ENCODE measurements at regions not wholly inside any gene's neighbourhood (a gene's known extent, or its start where the extent isn't known, plus 50 kb on each side); places are given as distances from the start of the nearest gene placed in this dataset.
A peak's percentile ranks its signal among the peaks of the same experiment; 100 is the strongest.
"Not testable (repeated sequence)": the region's sequence is repeated elsewhere in the genome, so short reads cannot be mapped to it uniquely, and the experiment has no call there.

GRCh38 chrX:34576864-34577263 lies 80.2 kb downstream of the TMEM47 start:
- DNase-seq (ENCODE audit: extremely low read depth, low read depth, low spot score) = no peak

- DNase-seq (ENCODE audit: extremely low read depth, low read depth, low spot score) = no peak
These were observed 91.1 kb downstream of the TMEM47 start for GRCh38 chrX:34565981-34566380.

GRCh38 chrX:34563804-34564203 lies 93.3 kb downstream of the TMEM47 start:
- no peak for DNase-seq (ENCODE audit: extremely low read depth, low read depth, low spot score)

GRCh38 chrX:34563061-34563460 lies 94.0 kb downstream of the TMEM47 start:
- DNase-seq (ENCODE audit: extremely low read depth, low read depth, low spot score) = no peak

- peak; percentile 22 for DNase-seq (ENCODE audit: extremely low read depth, low read depth, low spot score)
These were observed 95.1 kb downstream of the TMEM47 start for GRCh38 chrX:34562006-34562405.

- no peak for DNase-seq (ENCODE audit: extremely low read depth, low read depth, low spot score)
These were observed 96.9 kb downstream of the TMEM47 start for GRCh38 chrX:34560180-34560579.

- DNase-seq (ENCODE audit: extremely low read depth, low read depth, low spot score) = no peak
These were observed 97.8 kb downstream of the TMEM47 start for GRCh38 chrX:34559325-34559724.

GRCh38 chrX:34557733-34558132 lies 99.4 kb downstream of the TMEM47 start:
- DNase-seq (ENCODE audit: extremely low read depth, low read depth, low spot score) = no peak

GRCh38 chrX:34555481-34555880 lies 101.6 kb downstream of the TMEM47 start:
- DNase-seq (ENCODE audit: extremely low read depth, low read depth, low spot score) = no peak

- no peak for DNase-seq (ENCODE audit: extremely low read depth, low read depth, low spot score)
These were observed 110.7 kb downstream of the TMEM47 start for GRCh38 chrX:34546366-34546765.

- DNase-seq (ENCODE audit: extremely low read depth, low read depth, low spot score) = no peak
These were observed 129.0 kb downstream of the TMEM47 start for GRCh38 chrX:34528081-34528480.

GRCh38 chrX:34521563-34521962 lies 135.5 kb downstream of the TMEM47 start:
- DNase-seq (ENCODE audit: extremely low read depth, low read depth, low spot score) = no peak

- DNase-seq (ENCODE audit: extremely low read depth, low read depth, low spot score) = no peak
These were observed 147.7 kb downstream of the TMEM47 start for GRCh38 chrX:34509394-34509793.

GRCh38 chrX:34503119-34503518 lies 154.0 kb downstream of the TMEM47 start:
- no peak for DNase-seq (ENCODE audit: extremely low read depth, low read depth, low spot score)

GRCh38 chrX:34493086-34493485 lies 164.0 kb downstream of the TMEM47 start:
- no peak for DNase-seq (ENCODE audit: extremely low read depth, low read depth, low spot score)

- no peak for DNase-seq (ENCODE audit: extremely low read depth, low read depth, low spot score)
These were observed 166.0 kb downstream of the TMEM47 start for GRCh38 chrX:34491126-34491525.

GRCh38 chrX:34487364-34487763 lies 169.7 kb downstream of the TMEM47 start:
- no peak for DNase-seq (ENCODE audit: extremely low read depth, low read depth, low spot score)

- no peak for DNase-seq (ENCODE audit: extremely low read depth, low read depth, low spot score)
These were observed 173.1 kb downstream of the TMEM47 start for GRCh38 chrX:34483980-34484379.

- no peak for DNase-seq (ENCODE audit: extremely low read depth, low read depth, low spot score)
These were observed 186.6 kb downstream of the TMEM47 start for GRCh38 chrX:34470507-34470906.

GRCh38 chrX:34467437-34467836 lies 189.6 kb downstream of the TMEM47 start:
- no peak for DNase-seq (ENCODE audit: extremely low read depth, low read depth, low spot score)

- DNase-seq (ENCODE audit: extremely low read depth, low read depth, low spot score) = not testable (repeated sequence)
These were observed 193.9 kb downstream of the TMEM47 start for GRCh38 chrX:34463220-34463619.

GRCh38 chrX:34457850-34458249 lies 199.2 kb downstream of the TMEM47 start:
- DNase-seq (ENCODE audit: extremely low read depth, low read depth, low spot score) = not testable (repeated sequence)

- no peak for DNase-seq (ENCODE audit: extremely low read depth, low read depth, low spot score)
These were observed 219.5 kb downstream of the TMEM47 start for GRCh38 chrX:34437586-34437985.

- no peak for DNase-seq (ENCODE audit: extremely low read depth, low read depth, low spot score)
These were observed 230.8 kb downstream of the TMEM47 start for GRCh38 chrX:34426334-34426733.
